Esophagus muscularis mucosa (tissue), 3 donors: ENCODE measurements at regions not wholly inside any gene's neighbourhood (a gene's known extent, or its start where the extent isn't known, plus 50 kb on each side); places are given as distances from the start of the nearest gene placed in this dataset.

Experiments
- CTCF ChIP-seq, 3 experiments: fragments of 200-600 bp in 2 of 3; fragments of 450-650 bp in 1 of 3; sonication (generic) in 2 of 3; IDR thresholded peaks; one replicate each; pipeline ENCODE4 v1.5.1; 2017 to 2019; ENCODE audit warnings: antibody characterized with exemption in 3 of 3, mild to moderate bottlenecking in 2 of 3, moderate library complexity in 1 of 3
- POLR2A ChIP-seq: fragments of 450-650 bp; IDR thresholded peaks from one replicate; pipeline ENCODE4 v1.6.1; 2017; ENCODE audit warnings: antibody characterized with exemption, moderate library complexity, mild to moderate bottlenecking, low read depth

DNA sequence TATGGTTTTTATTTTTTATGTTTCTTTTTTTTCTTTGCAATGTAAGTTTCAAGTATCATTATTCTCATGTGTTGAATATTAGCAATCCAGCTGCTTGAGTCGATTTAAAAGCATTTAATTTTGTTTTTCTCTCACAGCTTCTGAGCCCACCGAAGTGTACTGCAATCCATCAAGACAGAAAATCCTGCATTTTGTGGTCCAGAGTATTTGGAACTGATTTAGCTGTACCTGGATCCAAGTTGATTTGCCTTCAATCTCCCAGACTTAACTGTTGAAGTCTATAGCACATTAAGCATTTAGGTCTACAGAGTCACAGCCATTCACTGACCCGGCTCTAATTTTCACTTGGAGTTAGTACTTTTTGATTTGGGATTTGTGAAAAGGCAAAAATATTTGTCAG is 622.9 kb upstream of the ADAMTS5 start:
- TF ChIP-seq CTCF (IDR thresholded peaks at IDR 0.05): no peak
- no peak for TF ChIP-seq POLR2A
